ENCODE measurements at regions not wholly inside any gene's neighbourhood (a gene's known extent, or its start where the extent isn't known, plus 50 kb on each side); places are given as distances from the start of the nearest gene placed in this dataset.

- Mint-ChIP-seq H3K36me3 (ENCODE audit: low read depth) (peaks cover 13% of the 10 kb centered on the region), H3K4me3 (ENCODE audit: unreplicated experiment) (no peak overlapping the region), H3K9me3 (ENCODE audit: low read depth) (peaks cover 23% of the 10 kb centered on the region), H3K4me1 (ENCODE audit: low read depth) (no peaks in the 10 kb centered on the region), H3K27ac (ENCODE audit: unreplicated experiment) (no peak overlapping the region), H3K27me3 (ENCODE audit: low read depth) (no peaks in the 10 kb centered on the region)
- DNase-seq (ENCODE audit: low spot score): no peak
- TF ChIP-seq, protein P1, sequence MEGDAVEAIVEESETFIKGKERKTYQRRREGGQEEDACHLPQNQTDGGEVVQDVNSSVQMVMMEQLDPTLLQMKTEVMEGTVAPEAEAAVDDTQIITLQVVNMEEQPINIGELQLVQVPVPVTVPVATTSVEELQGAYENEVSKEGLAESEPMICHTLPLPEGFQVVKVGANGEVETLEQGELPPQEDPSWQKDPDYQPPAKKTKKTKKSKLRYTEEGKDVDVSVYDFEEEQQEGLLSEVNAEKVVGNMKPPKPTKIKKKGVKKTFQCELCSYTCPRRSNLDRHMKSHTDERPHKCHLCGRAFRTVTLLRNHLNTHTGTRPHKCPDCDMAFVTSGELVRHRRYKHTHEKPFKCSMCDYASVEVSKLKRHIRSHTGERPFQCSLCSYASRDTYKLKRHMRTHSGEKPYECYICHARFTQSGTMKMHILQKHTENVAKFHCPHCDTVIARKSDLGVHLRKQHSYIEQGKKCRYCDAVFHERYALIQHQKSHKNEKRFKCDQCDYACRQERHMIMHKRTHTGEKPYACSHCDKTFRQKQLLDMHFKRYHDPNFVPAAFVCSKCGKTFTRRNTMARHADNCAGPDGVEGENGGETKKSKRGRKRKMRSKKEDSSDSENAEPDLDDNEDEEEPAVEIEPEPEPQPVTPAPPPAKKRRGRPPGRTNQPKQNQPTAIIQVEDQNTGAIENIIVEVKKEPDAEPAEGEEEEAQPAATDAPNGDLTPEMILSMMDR (IDR thresholded peaks at IDR 0.05): no peak
Measured at GRCh38 chr12:91555436-91556415, 373.1 kb upstream of the DCN start.

GRCh38 chr12:91551927-91552326, 369.3 kb upstream of the DCN start:
- DNase-seq (ENCODE audit: low spot score): no peak
- TF ChIP-seq, protein P1 (IDR thresholded peaks at IDR 0.05): no peak
- H3K27ac Mint-ChIP-seq (ENCODE audit: unreplicated experiment): no peak overlapping the region
- no peaks in the 10 kb centered on the region for H3K36me3 Mint-ChIP-seq (ENCODE audit: low read depth)
- H3K4me1 Mint-ChIP-seq (ENCODE audit: low read depth): no peaks in the 10 kb centered on the region
- peaks cover 21% of the 10 kb centered on the region for H3K9me3 Mint-ChIP-seq (ENCODE audit: low read depth)
- no peaks in the 10 kb centered on the region for H3K27me3 Mint-ChIP-seq (ENCODE audit: low read depth)
- H3K4me3 Mint-ChIP-seq (ENCODE audit: unreplicated experiment): no peak overlapping the region

DNA sequence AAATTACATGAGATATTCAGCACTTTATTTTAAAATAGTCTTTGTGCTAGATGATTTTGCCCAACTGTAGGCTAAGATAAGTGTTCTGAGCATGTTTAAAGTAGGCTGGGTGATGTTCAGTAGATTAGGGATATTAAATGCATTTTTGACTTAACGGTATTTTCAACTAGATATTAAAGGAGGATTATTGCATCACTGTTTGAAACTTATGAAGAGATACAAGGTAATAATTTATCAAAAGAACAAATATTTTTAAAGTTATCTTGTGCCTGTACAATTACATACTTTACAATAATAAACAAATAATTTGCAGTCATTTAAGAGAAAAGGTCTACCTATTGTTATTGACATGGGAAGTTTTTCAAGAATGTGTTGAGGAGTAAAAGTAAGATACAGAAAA, 368.6 kb upstream of the DCN start:
- H3K36me3 Mint-ChIP-seq (ENCODE audit: low read depth): peaks cover 3% of the 10 kb centered on the region
- DNase-seq (ENCODE audit: low spot score): no peak
- H3K4me1 Mint-ChIP-seq (ENCODE audit: low read depth): no peaks in the 10 kb centered on the region
- TF ChIP-seq, protein P1 (IDR thresholded peaks at IDR 0.05): no peak
- H3K27ac Mint-ChIP-seq (ENCODE audit: unreplicated experiment): no peak overlapping the region
- peaks cover 26% of the 10 kb centered on the region for H3K9me3 Mint-ChIP-seq (ENCODE audit: low read depth)
- no peaks in the 10 kb centered on the region for H3K27me3 Mint-ChIP-seq (ENCODE audit: low read depth)
- H3K4me3 Mint-ChIP-seq (ENCODE audit: unreplicated experiment): no peak overlapping the region

DNA sequence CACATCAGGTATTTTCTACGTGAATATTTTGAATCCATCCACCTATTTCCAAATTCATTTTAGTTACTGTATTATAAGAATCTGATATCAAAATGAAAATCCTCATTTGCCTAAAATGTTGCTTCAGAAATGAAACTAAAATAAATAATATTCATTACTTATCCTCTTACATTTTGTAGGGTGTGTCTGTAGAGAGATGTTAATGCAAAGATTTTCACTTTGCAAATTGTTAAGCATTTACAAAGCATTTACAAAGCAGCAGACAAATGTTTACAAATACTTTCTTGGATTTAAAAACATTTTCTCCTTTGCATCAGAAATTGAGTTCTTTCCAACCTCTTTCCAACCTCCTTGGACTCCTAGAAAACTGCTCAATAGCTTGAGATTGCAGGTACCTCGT, 360.0 kb upstream of the DCN start:
- no peak for DNase-seq (ENCODE audit: low spot score)
- no peaks in the 10 kb centered on the region for H3K27me3 Mint-ChIP-seq (ENCODE audit: low read depth)
- TF ChIP-seq, protein P1 (IDR thresholded peaks at IDR 0.05): no peak
- H3K36me3 Mint-ChIP-seq (ENCODE audit: low read depth): peaks cover 4% of the 10 kb centered on the region
- no peak overlapping the region for H3K4me3 Mint-ChIP-seq (ENCODE audit: unreplicated experiment)
- no peak overlapping the region for H3K27ac Mint-ChIP-seq (ENCODE audit: unreplicated experiment)
- no peaks in the 10 kb centered on the region for H3K4me1 Mint-ChIP-seq (ENCODE audit: low read depth)
- peaks cover 12% of the 10 kb centered on the region for H3K9me3 Mint-ChIP-seq (ENCODE audit: low read depth)

GRCh38 chr12:91542067-91542466, 359.4 kb upstream of the DCN start:
- Mint-ChIP-seq H3K27ac (ENCODE audit: unreplicated experiment) (no peak overlapping the region), H3K36me3 (ENCODE audit: low read depth) (peaks cover 4% of the 10 kb centered on the region), H3K9me3 (ENCODE audit: low read depth) (peaks cover 8% of the 10 kb centered on the region), H3K27me3 (ENCODE audit: low read depth) (no peaks in the 10 kb centered on the region), H3K4me3 (ENCODE audit: unreplicated experiment) (no peak overlapping the region), H3K4me1 (ENCODE audit: low read depth) (no peaks in the 10 kb centered on the region)
- DNase-seq (ENCODE audit: low spot score): no peak
- TF ChIP-seq, protein P1 (IDR thresholded peaks at IDR 0.05): no peak
